GM18870 (cell line): ENCODE measurements at regions not wholly inside any gene's neighbourhood (a gene's known extent, or its start where the extent isn't known, plus 50 kb on each side); places are given as distances from the start of the nearest gene placed in this dataset.

Experiments
- ATAC-seq: cut with Tn5 transposase; IDR thresholded peaks from one replicate; pipeline ENCODE4 v1.9.1; 2021; ENCODE audit warnings: moderate library complexity; ENCODE audit not compliant: unreplicated experiment

DNA sequence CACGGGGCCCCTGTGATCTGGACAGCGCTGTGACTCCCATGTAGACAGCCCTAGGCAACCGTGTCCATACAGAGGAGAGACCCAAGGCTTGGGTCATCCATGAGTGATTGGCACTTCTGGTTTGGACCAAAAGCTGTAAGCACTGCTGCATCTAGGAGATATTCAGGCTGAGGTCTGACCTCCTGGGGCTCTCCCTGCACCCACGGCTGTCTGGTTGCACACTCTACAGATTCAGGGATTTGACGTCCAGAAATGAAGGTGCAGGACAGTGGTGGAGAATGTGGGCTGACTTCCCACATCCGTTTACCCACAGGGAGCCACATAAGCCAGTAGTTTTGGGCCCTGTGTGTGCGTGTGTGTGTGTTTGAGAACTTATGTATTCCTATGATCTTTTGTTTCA is 76.2 kb upstream of the ARHGEF7 start:
- no peak for ATAC-seq

DNA sequence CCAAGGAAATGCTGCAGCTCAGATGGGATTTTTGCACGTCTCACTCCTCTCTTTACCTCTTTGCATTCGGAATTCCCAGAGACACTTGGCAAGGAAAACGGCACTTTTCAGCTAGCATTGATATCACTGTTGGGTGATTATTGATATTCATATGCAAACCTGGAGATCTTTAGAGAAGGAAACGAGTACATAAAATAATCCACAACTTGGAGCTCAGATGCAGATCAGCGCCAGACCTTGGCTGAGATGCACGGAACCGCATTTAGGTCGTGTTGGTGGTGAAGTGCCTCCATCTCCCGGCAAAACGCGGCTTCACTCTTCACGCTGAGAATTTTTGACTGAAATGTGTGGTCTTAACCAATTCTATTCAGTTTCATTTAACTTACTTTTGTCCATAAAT is 77.2 kb upstream of the ARHGEF7 start:
- ATAC-seq: no peak

DNA sequence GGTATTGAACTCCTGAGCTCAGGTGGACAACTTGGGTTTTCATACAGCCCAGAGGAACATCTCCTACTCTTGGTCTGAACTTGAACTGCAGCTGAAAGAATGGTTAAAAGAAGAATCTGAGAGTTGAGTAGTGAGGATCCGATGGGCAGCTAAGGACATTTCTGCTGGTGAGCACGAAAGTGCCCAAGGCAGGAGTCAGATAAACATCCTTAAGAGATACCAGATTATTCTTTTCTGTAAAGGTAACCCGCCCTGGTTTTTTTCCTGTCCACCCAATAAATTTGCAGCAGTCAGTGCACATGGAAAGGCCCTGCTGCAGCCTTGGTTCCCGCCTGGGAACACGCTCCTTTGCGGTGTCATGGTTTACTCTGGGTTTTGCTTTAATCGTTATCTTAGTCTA is 78.4 kb upstream of the ARHGEF7 start:
- no peak for ATAC-seq

DNA sequence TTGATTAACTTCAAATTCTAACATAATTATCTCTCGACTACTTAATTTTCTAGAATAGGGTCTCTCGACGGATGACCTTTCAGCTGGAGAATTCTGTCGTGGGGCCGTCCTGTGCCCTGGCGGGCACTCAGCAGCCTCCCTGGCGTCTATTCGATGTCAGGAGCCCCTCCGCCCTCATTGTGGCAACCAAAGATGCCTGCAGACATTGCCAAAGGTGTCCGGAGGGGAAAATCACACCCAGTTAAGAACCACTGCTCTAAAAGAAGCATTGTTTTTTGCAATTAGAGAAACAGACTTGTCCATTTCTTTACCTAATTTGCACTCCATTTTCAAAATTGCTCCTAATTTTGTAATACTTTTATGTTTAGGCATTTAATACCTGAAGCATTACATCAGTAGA is 79.2 kb upstream of the ARHGEF7 start:
- ATAC-seq: no peak

DNA sequence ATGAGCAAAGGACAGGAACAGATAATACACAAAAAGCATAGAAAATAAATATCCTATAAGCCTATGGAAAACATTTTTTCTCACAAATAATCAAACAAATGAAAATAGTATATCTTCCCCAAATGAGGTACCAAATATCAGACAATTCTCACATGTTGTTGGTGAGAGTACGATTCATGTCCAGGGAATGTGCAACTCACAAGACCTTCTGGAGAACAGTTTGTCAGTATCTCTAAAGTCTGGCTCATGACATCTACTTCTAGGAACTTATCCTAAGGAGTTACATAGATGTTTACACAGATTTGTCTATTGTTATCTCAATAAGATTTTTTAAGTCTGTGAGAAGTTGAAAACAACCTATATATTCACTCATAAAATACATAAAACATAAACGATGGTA is 80.3 kb upstream of the ARHGEF7 start:
- no peak for ATAC-seq

DNA sequence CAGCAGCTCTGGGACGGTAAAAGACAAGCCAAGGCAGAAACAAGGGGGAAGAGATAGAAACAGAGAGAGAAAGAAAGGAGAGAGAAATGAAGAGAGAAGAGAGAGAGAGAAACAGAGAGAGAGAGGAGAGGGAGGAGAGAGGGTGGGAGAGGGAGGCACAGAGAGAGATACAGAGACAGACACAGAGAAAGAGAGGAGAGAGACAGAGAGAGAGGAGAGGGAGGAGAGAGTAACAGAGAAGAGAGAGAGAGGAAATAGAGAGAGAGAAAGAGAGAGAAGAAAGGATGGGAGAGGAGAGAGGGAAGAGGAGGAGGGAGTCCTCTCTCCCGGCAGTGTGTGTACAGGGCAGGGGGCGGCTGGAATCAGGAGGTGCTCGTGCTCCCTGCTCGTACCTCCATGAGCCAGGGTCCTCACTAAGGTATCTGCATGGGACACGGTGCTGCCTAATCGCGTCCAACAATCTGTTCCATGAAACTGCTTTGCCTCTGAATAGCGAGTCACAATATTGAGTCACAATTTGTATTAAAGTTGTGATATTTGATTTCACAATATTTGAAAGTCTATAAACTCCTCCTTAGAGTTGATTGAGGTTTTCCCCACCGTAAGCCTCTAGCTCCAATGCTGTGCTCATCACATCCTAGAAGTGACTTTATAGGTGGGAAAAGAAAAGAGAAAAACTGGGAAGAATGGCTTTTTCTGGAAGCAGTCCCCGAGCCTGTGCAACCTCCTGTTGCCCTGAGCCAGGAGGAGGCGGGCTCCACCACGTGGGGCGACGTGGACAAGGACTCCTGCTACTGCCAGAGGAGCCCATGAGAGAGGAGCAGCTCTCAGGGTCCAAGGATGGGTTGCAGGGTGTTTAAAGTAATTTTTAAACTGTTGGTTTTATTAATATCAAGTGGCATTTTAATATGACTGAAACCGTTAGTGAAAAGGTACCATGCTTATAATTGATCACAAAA is 81.7 kb upstream of the ARHGEF7 start:
- ATAC-seq: no peak

DNA sequence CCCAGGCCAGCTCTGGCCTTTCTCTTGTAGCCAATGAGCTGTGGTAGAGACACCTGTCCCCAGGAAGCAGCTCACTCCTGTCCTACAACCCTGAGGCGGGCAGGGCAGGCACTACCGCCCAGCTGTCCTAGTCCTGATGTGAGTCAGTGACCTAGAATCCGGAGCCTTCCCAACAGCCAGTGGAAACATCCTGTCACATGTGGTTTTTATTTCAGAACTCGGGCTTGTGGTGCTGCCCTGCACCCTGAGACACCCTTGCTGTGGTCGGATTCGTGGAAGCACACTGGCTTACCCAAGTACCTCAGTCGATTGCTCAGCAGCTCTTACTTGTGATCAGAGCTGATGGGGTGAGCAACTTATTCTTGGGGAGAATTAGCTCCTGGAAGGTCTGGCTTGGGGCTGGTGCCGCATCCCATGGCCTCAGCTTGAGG is 83.6 kb upstream of the ARHGEF7 start:
- no peak for ATAC-seq

DNA sequence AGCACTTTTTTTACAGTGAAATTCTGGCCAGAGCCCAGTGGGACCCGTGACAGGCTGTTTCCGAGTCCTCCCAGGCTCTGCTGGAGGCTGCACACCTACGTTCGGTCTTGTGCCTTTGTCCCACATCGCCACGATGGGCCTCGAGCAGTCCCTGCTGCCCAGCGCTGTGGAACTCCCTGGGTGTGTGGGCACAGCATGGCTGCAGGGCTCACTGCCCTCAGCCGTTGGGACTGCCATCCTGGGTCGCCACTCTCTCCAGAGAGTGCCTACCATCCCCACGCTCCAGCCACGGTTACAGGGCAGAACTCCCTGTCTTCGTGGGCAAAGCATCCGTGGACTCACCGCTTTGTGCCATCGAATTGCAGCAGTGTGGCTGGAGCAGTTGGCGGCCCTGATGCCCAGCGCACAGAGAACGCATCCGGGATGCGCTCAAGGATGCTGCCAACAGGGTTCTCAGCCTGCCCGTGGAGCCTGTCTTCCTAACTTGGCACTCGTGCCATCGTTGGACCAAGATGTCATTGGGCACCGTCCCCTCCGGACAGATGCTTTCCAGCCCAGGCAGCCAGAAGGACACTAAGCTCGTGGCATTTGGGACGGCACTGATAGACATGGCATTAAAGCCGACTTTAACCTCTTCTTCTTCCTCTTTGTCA is 85.0 kb upstream of the ARHGEF7 start:
- ATAC-seq: no peak

DNA sequence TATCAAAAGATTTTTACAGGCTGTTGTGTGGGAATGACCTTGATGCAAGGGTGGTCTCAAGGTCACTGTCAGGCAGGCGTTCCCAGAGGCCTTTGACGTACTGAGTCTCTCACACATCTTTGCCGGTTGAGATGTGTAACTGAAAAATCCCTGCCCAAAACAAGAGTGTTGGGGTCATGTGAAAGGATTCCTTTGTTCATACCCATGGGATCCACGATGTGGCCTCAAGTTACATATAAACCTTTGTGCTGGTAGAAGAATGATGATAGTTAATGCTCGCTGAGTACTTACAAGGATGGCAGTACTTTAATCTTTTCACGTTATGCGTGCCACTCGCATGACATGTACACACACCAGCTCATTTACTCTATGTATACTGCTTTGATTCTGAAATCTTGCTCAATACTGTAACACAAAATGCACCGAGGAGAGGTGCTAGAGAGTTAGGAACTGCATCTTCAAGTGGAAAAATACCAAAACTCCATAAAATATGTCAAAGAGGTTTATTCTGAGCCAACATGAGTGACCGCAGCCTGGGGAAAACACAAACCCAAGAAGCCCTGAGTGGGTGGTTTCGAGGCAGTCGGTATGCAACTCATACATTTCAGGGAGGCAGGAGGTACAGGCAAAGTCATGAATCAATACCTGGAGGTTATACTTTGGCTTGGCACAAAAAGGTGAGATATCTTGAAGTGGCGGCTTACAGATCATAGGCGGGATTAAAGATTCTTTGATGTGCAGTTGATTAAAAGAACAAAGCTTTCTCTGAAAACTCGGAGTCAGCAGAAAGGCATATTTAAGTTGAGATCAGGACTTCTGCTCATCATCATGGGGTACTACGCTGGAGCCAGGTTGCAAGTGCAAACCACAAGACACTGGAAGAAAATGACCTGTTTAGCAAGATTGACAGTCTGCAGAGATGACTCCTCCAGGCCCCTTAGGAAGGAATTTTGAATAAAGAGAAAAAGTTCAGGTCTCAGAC is 87.4 kb upstream of the ARHGEF7 start:
- ATAC-seq: no peak

DNA sequence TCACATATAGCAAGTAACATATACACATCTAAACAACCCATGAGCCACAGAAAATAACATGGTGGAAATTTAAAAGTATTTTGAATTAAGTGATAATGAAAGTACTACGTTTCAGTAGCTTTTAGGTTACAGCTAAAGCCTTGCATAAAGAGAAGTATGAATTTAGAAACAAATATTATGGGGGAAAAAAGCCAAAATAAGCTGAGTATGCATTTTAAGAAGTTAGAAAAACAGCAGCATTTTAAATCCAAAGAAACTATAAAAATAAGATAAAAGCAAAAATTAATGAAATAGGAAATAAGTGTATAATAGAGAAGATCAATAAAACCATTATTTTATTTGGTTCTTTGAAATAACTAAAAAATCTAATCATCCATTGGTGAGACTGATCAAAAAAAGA is 89.8 kb upstream of the ARHGEF7 start:
- ATAC-seq: no peak

DNA sequence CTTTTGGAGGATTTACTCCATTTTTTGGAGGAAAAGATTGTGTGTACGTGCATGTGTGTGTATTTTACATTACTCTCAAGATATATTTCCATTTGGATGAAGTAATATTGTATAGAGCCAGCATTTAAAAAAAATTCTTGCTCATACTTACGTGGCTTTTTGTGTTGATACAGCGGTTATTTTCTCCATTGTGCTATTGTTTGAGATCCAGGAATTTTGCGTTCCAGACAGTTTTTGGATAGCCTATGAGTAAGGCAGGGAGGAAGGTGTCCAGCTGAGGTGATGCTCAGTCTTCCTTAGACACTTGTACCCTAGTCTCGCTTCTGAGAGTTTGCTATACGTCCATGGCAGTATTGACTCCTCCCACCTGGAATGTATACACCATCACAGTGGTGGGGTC is 92.2 kb upstream of the ARHGEF7 start:
- no peak for ATAC-seq

DNA sequence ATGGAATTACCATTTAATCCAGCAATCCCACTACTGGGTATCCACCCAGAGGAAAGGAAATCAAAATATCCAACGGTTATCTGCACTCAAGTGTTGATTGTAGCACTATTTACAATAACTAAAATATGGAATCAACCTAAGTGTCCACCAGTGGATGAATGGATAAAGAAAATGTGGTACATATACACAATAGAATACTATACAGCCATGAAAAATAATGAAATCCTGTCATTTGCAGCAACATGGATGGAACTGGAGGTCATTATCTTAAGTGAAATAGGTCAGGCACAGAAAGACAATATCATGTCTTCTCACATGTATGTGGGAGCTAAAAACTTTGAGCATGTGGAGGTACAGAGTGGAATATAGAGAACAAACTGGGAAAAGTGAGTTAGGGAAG is 92.9 kb upstream of the ARHGEF7 start:
- no peak for ATAC-seq

DNA sequence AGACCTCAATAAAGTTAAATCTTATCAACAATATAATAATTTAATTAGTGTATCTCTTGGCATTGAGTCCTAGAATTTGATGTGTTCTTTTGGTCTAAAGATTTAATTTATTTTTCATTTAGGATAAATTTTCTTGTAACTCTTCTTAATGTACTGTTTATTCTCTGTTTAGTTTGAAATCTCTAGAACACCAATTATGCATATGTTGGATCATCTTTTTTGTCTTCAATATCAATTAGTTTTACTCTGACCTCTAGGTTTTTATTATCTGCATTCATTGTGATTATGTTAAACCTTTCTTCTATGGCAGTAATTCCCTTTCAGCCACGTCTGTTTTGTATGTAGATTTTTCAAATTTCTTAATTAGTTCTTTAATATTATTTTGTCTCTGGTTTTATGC is 93.8 kb upstream of the ARHGEF7 start:
- no peak for ATAC-seq

DNA sequence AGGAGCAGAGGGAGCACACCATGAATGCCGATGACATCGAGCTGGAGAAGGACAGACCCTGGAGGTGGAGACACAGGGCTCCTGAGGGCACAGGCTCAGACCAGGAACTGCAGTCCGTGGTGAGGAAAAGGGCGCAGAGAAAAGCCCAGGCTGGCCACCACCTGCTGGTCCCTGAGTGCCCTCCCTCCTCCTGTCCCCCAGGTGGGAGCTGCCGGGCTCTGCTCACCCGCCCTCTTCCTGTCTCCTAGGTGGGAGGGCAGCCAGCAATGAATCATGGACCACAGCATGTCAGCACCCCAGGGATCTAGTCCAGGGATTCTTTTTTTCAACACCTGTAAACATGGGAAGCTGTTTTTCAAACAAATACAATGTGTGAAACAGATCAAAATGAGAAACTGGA is 94.6 kb upstream of the ARHGEF7 start:
- no peak for ATAC-seq

DNA sequence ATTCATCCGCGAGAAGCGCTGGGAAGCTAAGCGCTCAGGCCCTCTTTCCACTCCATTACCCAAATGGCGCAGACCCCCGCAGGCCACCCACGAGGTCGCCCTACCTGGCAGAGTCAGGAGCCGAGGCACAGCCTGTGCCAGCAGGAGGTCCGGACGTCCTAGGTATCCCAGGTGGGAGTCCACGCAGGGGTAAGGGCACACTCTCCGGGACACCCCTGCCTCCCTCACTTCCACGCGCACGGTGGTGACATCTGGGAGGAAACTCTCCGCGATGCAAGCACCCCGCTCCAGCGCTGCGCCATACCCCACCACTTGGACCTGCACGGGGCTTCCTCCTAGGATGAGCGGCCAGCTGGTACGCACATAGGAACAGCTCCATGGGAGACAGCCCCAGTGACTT is 95.1 kb upstream of the ARHGEF7 start:
- no peak for ATAC-seq

DNA sequence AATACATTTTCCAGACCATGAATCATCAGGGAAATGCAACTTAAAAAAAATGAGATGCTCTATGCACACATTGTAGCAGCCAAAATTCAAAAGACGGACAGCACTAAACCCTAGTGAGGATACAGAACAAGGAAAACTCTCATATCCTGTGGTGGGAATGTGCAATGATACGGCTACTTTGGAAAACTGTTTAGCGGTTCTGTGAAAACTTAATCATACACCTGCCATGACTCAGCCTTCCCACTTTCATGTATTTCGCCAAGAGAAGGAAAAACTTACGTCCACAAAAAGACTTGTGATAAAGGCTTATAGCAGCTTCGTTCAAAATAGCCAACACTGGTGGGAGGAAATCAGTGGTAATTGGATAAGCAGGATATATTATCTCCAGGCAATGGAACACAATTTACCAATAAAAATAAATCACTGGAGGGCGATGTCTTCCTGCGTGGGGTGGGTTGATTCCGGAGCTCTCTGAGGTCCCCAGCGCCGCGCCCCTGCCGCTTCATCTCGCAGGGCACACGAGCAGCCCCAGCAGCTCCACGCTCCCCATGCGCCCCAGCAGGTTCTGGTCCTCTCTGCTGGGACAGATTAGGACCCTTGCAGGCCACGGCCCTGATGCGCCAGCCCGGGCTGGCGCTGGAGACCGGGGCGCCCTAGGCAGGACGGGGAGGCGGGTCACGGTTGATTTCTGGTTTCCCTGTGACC is 97.2 kb upstream of the ARHGEF7 start:
- no peak for ATAC-seq

DNA sequence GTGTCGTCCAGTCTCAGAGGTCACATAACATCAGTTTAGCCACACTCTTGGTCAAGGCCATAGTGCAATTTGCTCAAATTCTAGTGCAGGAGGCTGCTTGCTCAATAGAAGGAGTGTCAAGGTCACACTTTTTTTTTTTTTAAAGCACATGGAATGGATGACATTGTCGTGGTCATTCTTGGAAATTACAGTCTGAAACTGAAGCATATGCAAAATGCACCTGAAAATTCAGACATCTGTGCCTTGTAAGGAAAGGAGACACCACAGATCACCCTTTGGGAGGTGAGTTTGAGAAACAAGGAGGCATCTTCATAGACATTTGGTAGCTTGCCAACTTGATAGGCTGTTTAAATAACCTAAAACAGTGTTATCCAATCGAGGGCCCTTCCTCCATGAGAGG is 98.3 kb upstream of the ANKRD10 start:
- ATAC-seq: no peak

DNA sequence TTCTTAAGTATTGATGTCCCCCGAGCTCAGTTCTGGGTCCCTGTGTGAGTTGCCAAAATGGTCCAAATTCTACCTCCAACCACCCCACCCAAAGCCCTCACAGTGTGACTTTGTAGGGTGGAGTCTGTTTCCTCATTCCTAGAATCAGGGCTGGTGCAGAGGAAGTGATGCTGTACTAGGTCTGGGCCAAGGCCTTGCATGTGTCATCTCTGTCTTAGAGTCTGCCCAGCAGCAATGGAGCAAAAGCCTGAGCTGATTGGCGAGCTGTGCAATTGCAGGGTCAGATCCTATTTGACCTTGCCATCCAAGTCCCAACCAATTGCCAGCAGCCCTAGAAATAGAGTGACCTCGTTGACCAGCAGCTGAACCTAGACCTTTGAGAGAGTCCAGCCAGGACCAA is 97.0 kb upstream of the ANKRD10 start:
- no peak for ATAC-seq

DNA sequence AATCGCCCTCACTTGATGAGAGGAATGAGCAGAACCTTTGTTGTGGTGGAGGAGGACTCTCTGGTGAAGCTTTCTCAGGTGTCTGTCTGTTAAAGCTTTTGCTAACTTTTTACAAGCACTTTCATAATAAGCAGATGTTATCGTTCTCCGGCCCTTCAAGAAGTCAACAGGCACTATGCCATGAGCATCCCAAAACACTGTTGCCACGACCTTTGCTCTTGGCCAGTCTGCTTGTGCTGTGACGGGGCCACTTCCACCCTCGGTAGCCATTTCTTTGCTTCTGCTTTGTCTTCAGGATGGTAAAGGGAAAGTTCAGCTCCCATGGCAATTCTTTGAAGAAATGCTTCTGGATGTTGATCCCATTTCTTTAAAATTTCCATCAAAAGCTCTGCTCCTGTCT is 93.5 kb upstream of the ANKRD10 start:
- no peak for ATAC-seq

DNA sequence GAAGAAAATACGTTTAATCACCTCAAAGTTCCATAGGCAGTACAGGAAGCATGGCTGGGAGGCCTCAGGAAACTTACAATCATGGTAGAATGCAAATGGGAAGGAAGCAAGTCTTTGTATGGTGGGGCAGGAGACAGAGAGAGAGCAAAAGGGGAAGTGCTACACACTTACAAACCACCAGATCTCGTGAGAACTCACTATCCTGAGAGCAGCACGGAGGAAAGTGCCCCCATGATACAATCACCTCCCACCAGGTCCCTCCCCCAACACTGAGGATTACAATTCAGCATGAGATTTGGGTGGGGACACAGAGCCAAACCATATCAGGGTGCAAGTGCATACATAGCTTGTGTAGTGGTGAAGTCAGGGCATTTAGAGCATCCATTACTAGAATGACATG is 92.3 kb upstream of the ANKRD10 start:
- ATAC-seq: no peak
